GM11168 (cell line): ENCODE measurements at regions not wholly inside any gene's neighbourhood (a gene's known extent, or its start where the extent isn't known, plus 50 kb on each side); places are given as distances from the start of the nearest gene placed in this dataset.

Experiments used
- in situ Hi-C: fragments of 300-500 bp; cut with MboI; formaldehyde crosslinking; loops from one replicate; pipeline ENCODE4 v1.12.0; 2022; ENCODE audit warnings: low sequenced_read_pairs; ENCODE audit not compliant: unreplicated experiment

GRCh38 chr10:8504499-8504898, 450.0 kb downstream of the GATA3 start:
- in situ Hi-C loops = no loop called here

DNA sequence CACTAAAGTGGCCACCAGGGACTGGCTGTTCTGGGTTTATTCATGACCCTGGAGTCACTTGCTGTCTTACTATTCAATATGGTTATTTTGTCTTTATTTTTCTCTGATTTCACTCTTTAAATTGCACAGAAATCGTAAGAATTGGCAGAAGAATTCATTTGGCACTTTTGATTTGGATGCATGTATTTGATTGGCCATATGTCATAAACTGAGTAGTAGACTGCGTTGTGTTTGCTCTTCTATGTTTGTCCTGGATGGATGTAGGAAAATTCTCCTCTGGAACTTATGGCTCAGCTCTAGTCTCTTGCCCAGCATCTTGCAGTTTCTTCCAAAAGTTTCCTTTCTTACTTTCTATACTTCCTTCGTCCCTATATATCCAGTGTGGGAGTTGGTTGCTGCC, 452.7 kb downstream of the GATA3 start:
- in situ Hi-C loops = no loop called here

GRCh38 chr10:8508882-8509281, 454.4 kb downstream of the GATA3 start:
- in situ Hi-C loops = no loop called here

DNA sequence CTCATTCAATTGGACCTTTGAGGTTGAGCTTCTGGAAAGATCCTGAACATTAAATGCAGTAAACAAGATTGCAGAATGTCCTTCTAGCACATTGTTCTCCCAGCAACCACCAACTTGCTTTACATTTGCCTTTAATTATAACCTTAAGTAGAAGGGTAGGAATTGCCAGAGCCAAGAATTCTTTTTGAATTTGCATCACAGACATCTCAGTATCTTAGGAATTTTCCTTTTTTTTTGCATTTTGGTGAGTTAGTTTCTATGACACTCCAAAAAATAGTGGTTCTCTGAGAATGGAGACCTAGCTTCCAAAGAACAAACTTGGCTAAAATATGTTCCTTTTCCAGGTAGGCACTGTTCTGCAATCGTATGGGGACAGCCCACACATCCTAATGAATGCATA, 456.0 kb downstream of the GATA3 start:
- in situ Hi-C loops = no loop called here

GRCh38 chr10:8511026-8511425, 456.5 kb downstream of the GATA3 start:
- in situ Hi-C loops = no loop called here

GRCh38 chr10:8513155-8514147, 459.0 kb downstream of the GATA3 start:
- in situ Hi-C loops = no loop called here

GRCh38 chr10:8520382-8520781, 465.9 kb downstream of the GATA3 start:
- in situ Hi-C loops = no loop called here

- in situ Hi-C loops = no loop called here
These were observed 473.3 kb downstream of the GATA3 start for GRCh38 chr10:8527773-8528172.

DNA sequence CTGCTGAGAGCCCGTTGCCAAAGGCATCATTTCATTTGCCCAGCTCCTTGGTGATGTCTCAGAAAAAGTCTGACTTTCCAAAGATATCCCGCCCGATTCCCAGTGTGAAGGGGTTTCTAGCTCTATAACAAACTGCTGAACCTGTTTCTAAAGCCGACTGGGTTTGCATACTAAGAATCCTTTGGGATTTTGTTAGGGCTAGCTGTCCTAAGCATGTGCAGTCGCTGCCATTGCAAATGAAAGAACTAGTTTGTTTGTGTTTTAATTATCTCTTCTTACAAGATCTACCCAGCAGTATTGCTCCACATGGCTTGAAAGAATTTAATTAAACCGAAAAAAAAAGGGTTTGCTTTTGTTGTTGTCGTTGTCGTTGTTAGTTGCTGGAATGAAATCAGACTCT, 476.6 kb downstream of the GATA3 start:
- in situ Hi-C loops = no loop called here

DNA sequence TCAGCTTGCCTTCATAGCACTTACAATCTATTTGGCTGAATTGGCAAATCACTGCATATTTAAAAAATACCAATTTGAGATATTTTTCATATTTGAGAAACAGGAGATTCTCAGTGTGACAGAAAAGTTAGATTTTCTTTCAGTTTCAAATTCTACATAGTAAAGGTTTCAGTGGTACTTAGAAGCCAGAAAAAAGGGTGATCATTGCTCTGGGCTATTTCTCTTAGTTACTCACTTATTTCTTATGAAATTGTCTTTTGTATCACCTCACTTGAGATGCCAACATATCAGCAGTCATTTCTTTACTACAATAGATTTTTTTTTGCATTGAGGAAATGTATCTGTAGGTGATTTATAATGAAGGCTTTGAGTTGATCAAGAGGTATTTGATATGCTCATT, 478.2 kb downstream of the GATA3 start:
- in situ Hi-C loops = no loop called here

GRCh38 chr10:8533462-8533861, 479.0 kb downstream of the GATA3 start:
- in situ Hi-C loops = no loop called here

- in situ Hi-C loops = no loop called here
These were observed 479.6 kb downstream of the GATA3 start for GRCh38 chr10:8534096-8534495.

GRCh38 chr10:8534891-8535290, 480.4 kb downstream of the GATA3 start:
- in situ Hi-C loops = no loop called here

GRCh38 chr10:8539056-8539455, 484.6 kb downstream of the GATA3 start:
- in situ Hi-C loops = no loop called here

GRCh38 chr10:8543361-8544056, 489.0 kb downstream of the GATA3 start:
- in situ Hi-C loops = no loop called here

GRCh38 chr10:8544057-8544380, 489.5 kb downstream of the GATA3 start:
- in situ Hi-C loops = no loop called here

GRCh38 chr10:8544500-8544899, 490.0 kb downstream of the GATA3 start:
- in situ Hi-C loops = no loop called here

GRCh38 chr10:8554574-8554973, 500.1 kb downstream of the GATA3 start:
- in situ Hi-C loops = no loop called here

DNA sequence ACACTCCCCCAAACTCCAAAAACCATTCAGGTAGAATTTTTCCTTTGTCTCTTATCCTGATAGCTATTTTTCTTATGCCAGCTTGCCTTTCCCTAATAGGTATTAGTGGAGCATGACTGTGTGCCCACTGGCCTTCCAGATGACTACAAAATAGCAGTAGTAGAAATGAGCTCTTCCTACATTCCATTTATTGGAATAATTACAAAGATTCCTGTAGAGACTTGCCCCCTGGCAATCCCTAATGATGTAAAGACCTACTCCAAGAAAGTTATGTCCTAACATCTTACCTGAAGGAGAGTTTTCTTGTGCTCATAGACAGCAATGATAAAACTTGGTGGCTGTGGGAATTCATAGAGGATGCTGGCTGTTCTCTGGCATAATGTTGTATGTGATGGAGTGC, 501.8 kb downstream of the GATA3 start:
- in situ Hi-C loops = no loop called here

GRCh38 chr10:8563478-8563877, 509.0 kb downstream of the GATA3 start:
- in situ Hi-C loops = no loop called here

- in situ Hi-C loops = no loop called here
These were observed 512.2 kb downstream of the GATA3 start for GRCh38 chr10:8566737-8567136.

DNA sequence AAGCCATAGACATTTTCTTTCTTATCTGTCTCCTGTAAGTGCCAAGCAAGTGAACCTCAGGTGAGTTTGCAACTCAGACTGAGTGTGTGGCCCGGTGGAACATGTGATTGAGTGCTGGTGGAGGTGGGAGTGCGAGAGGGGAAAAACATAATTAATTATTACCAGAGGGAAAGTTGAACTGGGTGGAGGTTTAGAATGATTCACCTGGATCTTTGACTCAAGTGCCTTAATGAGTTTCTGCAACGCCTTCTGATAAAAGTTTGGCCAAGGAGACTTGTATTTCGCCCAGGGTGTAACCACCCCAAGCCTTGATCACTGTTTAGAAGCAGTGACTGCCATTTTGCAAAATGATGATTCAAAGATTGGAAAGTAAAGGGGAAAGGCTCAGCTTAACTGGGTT, 513.9 kb downstream of the GATA3 start:
- in situ Hi-C loops = no loop called here
